Choroid plexus epithelial cell (primary cell): ENCODE measurements at regions not wholly inside any gene's neighbourhood (a gene's known extent, or its start where the extent isn't known, plus 50 kb on each side); places are given as distances from the start of the nearest gene placed in this dataset.

Experiments
- DNase-seq: peaks from one replicate; pipeline ENCODE4 v3.0.0-alpha.2; 2010; ENCODE audit warnings: low read depth
- H3K4me3 ChIP-seq: 2 replicates; pipeline ENCODE4 v1.5.1; 2011; ENCODE audit warnings: low read depth, mild to moderate bottlenecking, control low read depth, low read length, moderate library complexity
- CTCF ChIP-seq: conservative IDR thresholded peaks from 2 replicates; pipeline ENCODE4 v1.5.1; 2011; ENCODE audit warnings: low read depth, mild to moderate bottlenecking, control low read depth, inconsistent platforms, low read length, moderate library complexity

GRCh38 chr20:51258582-51259165 is 235.8 kb upstream of the KCNG1 start:
- no peak for TF ChIP-seq CTCF
- no peak overlapping the region for H3K4me3 ChIP-seq
- DNase-seq: peak; percentile 53

- no peak for DNase-seq
- H3K4me3 ChIP-seq: no peak overlapping the region
- no peak for TF ChIP-seq CTCF
Measured at GRCh38 chr20:51255417-51255816, 232.5 kb upstream of the KCNG1 start.

- no peak overlapping the region for H3K4me3 ChIP-seq
- TF ChIP-seq CTCF: no peak
Measured at GRCh38 chr20:51253280-51253679, 230.4 kb upstream of the KCNG1 start.

GRCh38 chr20:51249781-51250180 is 226.9 kb upstream of the KCNG1 start:
- no peak for TF ChIP-seq CTCF
- H3K4me3 ChIP-seq: no peak overlapping the region
- no peak for DNase-seq

More at GRCh38 chr20:51253280-51253679, 230.4 kb upstream of the KCNG1 start:
- no peak for DNase-seq

GRCh38 chr20:51249215-51249614 is 226.3 kb upstream of the KCNG1 start:
- no peak overlapping the region for H3K4me3 ChIP-seq
- no peak for TF ChIP-seq CTCF
- DNase-seq: peak; percentile 23

GRCh38 chr20:51244466-51244865 is 221.6 kb upstream of the KCNG1 start:
- no peak for DNase-seq
- no peak for TF ChIP-seq CTCF
- no peak overlapping the region for H3K4me3 ChIP-seq

GRCh38 chr20:51238675-51239305 is 215.9 kb upstream of the KCNG1 start:
- DNase-seq: no peak
- H3K4me3 ChIP-seq: no peak overlapping the region
- no peak for TF ChIP-seq CTCF
